Body of pancreas (tissue), 4 donors: ENCODE measurements at regions not wholly inside any gene's neighbourhood (a gene's known extent, or its start where the extent isn't known, plus 50 kb on each side); places are given as distances from the start of the nearest gene placed in this dataset.

Experiments used
- ATAC-seq: fragments of 150-250 bp; one replicate; pipeline ENCODE4 v1.9.1; 2016
- DNase-seq, 4 donors: peaks; one replicate each; pipeline ENCODE4 v3.0.0-alpha.2; 2019
- H3K27ac ChIP-seq, 4 donors: fragments of 200-600 bp; sonication (generic); 1 replicate in 3 of 4; 2 replicates in 1 of 4; pipeline versions ENCODE4 v1.5.1 to v1.6.1; 2016 to 2019; ENCODE audit warnings: mild to moderate bottlenecking in 1 of 4, mixed read lengths in 1 of 4, moderate library complexity in 1 of 4
- H3K27me3 ChIP-seq, 2 donors: fragments of 200-600 bp; sonication (generic); one replicate each; pipeline ENCODE4 v1.6.0; 2016; ENCODE audit warnings: mild to moderate bottlenecking in 1 of 2
- H3K36me3 ChIP-seq, 2 donors: fragments of 200-600 bp; sonication (generic); replicated peaks in 1 of 2; 2 replicates each; pipeline ENCODE4 v1.5.1; 2016; ENCODE audit warnings: low read depth in 2 of 2; ENCODE audit not compliant: insufficient read depth in 1 of 2
- H3K4me1 ChIP-seq: fragments of 200-600 bp; sonication (generic); one replicate; pipeline ENCODE4 v1.6.0; 2016
- H3K4me3 ChIP-seq, 2 donors: fragments of 200-600 bp; sonication (generic); 1 replicate in 1 of 2; 2 replicates in 1 of 2; pipeline ENCODE4 v1.5.1; 2016 to 2019
- H3K9me3 ChIP-seq, 3 donors: fragments of 200-600 bp; sonication (generic); 1 replicate in 2 of 3; 2 replicates in 1 of 3; pipeline ENCODE4 v1.5.1; 2016
- POLR2A ChIP-seq, 3 donors: fragments of 450-650 bp; IDR thresholded peaks; one replicate each; pipeline ENCODE4 v1.6.1; 2016; ENCODE audit warnings: antibody characterized with exemption in 3 of 3, mild to moderate bottlenecking in 2 of 3
- WGBS, 2 donors: methylation state at CpG; one replicate each; pipeline ENCODE4 v1.1.5; 2017; 5-methylcytosine and 5-hydroxymethylcytosine counted together
- intact Hi-C: fragments of 100-400 bp; cut with DNase I; formaldehyde crosslinking; loops from one replicate; pipeline ENCODE4 v1.15.1; 2023
- TF ChIP-seq, protein P1 (sequence below), 7 experiments: fragments of 450-650 bp in 4 of 7; fragments of 200-600 bp in 3 of 7; sonication (generic) in 3 of 7; IDR thresholded peaks; one replicate each; pipeline ENCODE4 v1.5.1; 2016 to 2019; ENCODE audit warnings: antibody characterized with exemption in 7 of 7

GRCh38 chr5:92177926-92178487 lies 794.9 kb upstream of the ARRDC3 start:
- no peaks in the 10 kb centered on the region for H3K27me3 ChIP-seq
- no peaks in the 10 kb centered on the region for H3K4me1 ChIP-seq
- DNase-seq (no peak), ATAC-seq (no peak)
- TF ChIP-seq POLR2A (IDR thresholded peaks at IDR 0.05) = no peak
- TF ChIP-seq, protein P1, sequence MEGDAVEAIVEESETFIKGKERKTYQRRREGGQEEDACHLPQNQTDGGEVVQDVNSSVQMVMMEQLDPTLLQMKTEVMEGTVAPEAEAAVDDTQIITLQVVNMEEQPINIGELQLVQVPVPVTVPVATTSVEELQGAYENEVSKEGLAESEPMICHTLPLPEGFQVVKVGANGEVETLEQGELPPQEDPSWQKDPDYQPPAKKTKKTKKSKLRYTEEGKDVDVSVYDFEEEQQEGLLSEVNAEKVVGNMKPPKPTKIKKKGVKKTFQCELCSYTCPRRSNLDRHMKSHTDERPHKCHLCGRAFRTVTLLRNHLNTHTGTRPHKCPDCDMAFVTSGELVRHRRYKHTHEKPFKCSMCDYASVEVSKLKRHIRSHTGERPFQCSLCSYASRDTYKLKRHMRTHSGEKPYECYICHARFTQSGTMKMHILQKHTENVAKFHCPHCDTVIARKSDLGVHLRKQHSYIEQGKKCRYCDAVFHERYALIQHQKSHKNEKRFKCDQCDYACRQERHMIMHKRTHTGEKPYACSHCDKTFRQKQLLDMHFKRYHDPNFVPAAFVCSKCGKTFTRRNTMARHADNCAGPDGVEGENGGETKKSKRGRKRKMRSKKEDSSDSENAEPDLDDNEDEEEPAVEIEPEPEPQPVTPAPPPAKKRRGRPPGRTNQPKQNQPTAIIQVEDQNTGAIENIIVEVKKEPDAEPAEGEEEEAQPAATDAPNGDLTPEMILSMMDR (IDR thresholded peaks at IDR 0.05) = no peak
- intact Hi-C loops = no loop called here
- 22 to 31% methylated on average over 1 of the region's 1 CpG for WGBS, 2 donors
- H3K4me3 ChIP-seq = no peak overlapping the region
- no peaks in the 10 kb centered on the region for H3K36me3 ChIP-seq
- no peaks in the 10 kb centered on the region for H3K9me3 ChIP-seq
- H3K27ac ChIP-seq = no peak overlapping the region

GRCh38 chr5:92163906-92164305 lies 780.8 kb upstream of the ARRDC3 start:
- Histone ChIP-seq H3K36me3 (no peaks in the 10 kb centered on the region), H3K4me3 (no peak overlapping the region), H3K9me3 (no peaks in the 10 kb centered on the region), H3K27ac (no peak overlapping the region), H3K27me3 (no peaks in the 10 kb centered on the region), H3K4me1 (no peaks in the 10 kb centered on the region)
- WGBS, 2 donors = 51 to 53% methylated on average over 2 of the region's 2 CpGs
- ATAC-seq (no peak), DNase-seq (no peak)
- intact Hi-C loops = no loop called here
- no peak for TF ChIP-seq POLR2A (IDR thresholded peaks at IDR 0.05)
- TF ChIP-seq, protein P1 (IDR thresholded peaks at IDR 0.05) = no peak

DNA sequence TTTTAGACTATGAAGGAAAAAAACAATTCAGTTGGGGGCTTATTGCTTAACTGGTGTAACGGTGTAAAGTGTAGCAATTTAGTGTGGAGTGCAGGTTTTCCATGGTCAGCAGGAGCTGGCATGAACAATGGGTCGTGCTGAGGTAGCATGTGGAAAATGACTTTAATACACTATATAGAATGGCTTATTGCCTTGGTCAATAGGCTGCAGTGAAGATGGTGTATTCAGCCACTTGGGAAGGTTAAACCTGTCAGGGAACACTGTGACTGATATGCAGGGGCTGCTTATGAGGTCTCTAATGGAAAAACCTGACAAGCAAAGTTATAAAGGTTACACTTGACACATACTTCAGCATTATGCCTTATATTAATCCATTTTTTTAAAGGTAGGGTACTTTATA lies 764.7 kb upstream of the ARRDC3 start:
- Histone ChIP-seq H3K4me1 (no peaks in the 10 kb centered on the region), H3K27me3 (no peaks in the 10 kb centered on the region), H3K27ac (no peak overlapping the region), H3K36me3 (no peaks in the 10 kb centered on the region), H3K9me3 (no peaks in the 10 kb centered on the region), H3K4me3 (no peak overlapping the region)
- 42 to 66% methylated on average over 2 of the region's 2 CpGs for WGBS, 2 donors
- intact Hi-C loops = no loop called here
- TF ChIP-seq, protein P1 (IDR thresholded peaks at IDR 0.05) = no peak
- no peak for TF ChIP-seq POLR2A (IDR thresholded peaks at IDR 0.05)
- DNase-seq (no peak), ATAC-seq (no peak)

- 40 to 47% methylated on average over 3 of the region's 3 CpGs for WGBS, 2 donors
- Histone ChIP-seq H3K4me3 (no peak overlapping the region), H3K4me1 (no peaks in the 10 kb centered on the region), H3K9me3 (no peaks in the 10 kb centered on the region), H3K36me3 (no peaks in the 10 kb centered on the region), H3K27me3 (no peaks in the 10 kb centered on the region), H3K27ac (no peak overlapping the region)
- no peak for TF ChIP-seq POLR2A (IDR thresholded peaks at IDR 0.05)
- TF ChIP-seq, protein P1 (IDR thresholded peaks at IDR 0.05) = no peak
- intact Hi-C loops = no loop called here
- ATAC-seq (no peak), DNase-seq (no peak)
Measured at GRCh38 chr5:92147266-92147665, 764.1 kb upstream of the ARRDC3 start.

DNA sequence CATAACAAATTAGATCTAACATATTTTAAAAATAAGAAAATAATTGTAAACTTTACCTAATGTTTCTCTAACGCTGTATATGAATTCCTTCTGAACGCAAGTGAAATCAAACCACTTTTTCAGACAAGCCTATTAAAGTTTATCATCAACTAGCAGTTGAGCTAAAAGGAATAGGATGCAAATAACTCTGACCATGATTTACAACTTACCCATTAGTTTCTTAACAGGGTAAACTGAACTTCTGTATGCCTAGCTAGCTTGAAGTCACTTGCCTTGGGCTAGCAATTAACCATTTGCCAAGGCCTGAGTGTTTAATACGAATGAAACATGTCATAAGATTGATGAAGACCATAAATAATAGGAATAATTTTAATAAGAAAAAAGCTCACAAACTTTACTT lies 762.7 kb upstream of the ARRDC3 start:
- TF ChIP-seq, protein P1 (IDR thresholded peaks at IDR 0.05) = no peak
- no peak for TF ChIP-seq POLR2A (IDR thresholded peaks at IDR 0.05)
- H3K27ac ChIP-seq = no peak overlapping the region
- no peak overlapping the region for H3K4me3 ChIP-seq
- no peaks in the 10 kb centered on the region for H3K36me3 ChIP-seq
- no peak for ATAC-seq
- DNase-seq = no peak
- whole genome bisulfite sequencing, 2 donors = 42 to 47% methylated on average over 3 of the region's 3 CpGs
- no peaks in the 10 kb centered on the region for H3K9me3 ChIP-seq
- no peaks in the 10 kb centered on the region for H3K27me3 ChIP-seq
- no peaks in the 10 kb centered on the region for H3K4me1 ChIP-seq
- intact Hi-C loops = no loop called here
